Muscle layer of duodenum (tissue), 2 donors: ENCODE measurements at regions not wholly inside any gene's neighbourhood (a gene's known extent, or its start where the extent isn't known, plus 50 kb on each side); places are given as distances from the start of the nearest gene placed in this dataset.
"Not testable (repeated sequence)": the region's sequence is repeated elsewhere in the genome, so short reads cannot be mapped to it uniquely, and the experiment has no call there.

Experiments used
- H3K27ac ChIP-seq: one replicate; pipeline ENCODE4 v1.7.0; 2013; ENCODE audit warnings: mild to moderate bottlenecking, low read length
- H3K27me3 ChIP-seq: one replicate; pipeline ENCODE4 v1.7.0; 2013; ENCODE audit warnings: low read depth, mild to moderate bottlenecking, control low read depth, low read length
- H3K36me3 ChIP-seq, 2 donors: one replicate each; pipeline ENCODE4 v1.7.0; 2013; ENCODE audit warnings: low read length in 2 of 2, control low read depth in 1 of 2, mild to moderate bottlenecking in 1 of 2; ENCODE audit not compliant: insufficient read depth in 2 of 2, control insufficient read depth in 1 of 2
- H3K4me1 ChIP-seq, 2 donors: one replicate each; pipeline ENCODE4 v1.7.0; 2013; ENCODE audit warnings: low read length in 2 of 2, mild to moderate bottlenecking in 2 of 2, control low read depth in 1 of 2, moderate library complexity in 1 of 2; ENCODE audit not compliant: insufficient read depth in 2 of 2, control insufficient read depth in 1 of 2
- H3K4me3 ChIP-seq, 2 donors: one replicate each; pipeline ENCODE4 v1.7.0; 2013; ENCODE audit warnings: low read length in 2 of 2, low read depth in 1 of 2, mild to moderate bottlenecking in 1 of 2
- H3K9me3 ChIP-seq, 2 donors: one replicate each; pipeline ENCODE4 v1.7.0; 2013; ENCODE audit warnings: low read length in 2 of 2, control low read depth in 1 of 2, mild to moderate bottlenecking in 1 of 2; ENCODE audit not compliant: control insufficient read depth in 1 of 2
- donor health status: healthy.

DNA sequence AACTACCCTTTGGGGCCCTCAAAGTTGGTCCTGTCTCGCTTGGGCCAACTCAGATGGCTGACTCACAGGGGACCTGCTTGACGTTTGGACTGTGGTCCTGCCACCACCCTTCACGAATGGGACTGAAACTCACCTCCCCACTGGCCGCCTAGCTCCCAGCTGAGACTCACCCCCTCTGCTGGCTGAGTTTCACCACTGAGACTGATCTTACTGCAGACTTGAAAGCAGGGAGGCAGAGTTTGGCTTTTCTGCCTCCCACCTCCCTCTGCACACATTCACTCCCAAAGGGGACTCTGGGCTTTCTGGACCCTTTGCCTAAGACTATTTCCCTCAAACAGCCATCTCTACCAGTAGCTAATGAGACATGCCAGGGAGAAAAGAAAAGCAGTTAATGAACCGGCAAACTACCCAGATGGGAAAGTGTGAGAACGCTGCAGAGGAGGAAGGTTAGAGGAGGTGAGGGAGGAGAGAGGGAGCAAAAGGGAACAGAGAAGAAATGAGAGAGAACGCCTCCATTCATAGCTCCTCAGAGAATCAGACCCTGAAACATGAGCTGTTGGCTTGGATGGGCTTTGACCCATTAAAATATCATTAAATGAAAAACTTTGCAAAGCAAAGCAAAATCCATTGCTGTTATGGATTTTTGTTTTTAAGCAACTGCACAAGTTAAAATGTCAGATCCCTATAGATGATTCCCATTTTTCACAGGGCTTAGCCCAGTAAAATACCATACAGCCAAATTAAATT is 139.5 kb downstream of the SEPTIN14 start:
- H3K4me3 ChIP-seq, H3K27me3 ChIP-seq, H3K4me1 ChIP-seq, H3K9me3 ChIP-seq, H3K27ac ChIP-seq, H3K36me3 ChIP-seq: not testable (repeated sequence)

DNA sequence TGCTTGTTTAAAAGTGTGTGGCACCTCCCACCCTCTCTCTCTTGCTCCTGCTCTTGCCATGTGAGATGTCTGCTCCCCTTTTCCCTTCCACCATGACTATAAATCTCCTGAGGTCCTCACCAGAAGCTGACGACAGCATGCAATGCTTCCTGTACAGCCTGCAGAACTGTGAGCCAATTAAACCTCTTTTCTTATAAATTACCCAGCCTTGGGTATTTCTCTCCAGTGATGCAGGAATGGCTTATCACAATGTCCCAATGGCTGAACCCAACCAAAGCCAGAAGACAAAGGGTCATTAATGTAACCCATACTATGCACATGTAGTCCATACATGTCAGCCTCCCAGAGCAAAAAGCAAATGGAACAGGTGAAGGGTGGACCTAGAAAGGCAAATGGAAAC is 141.5 kb downstream of the SEPTIN14 start:
- H3K36me3 ChIP-seq, H3K4me1 ChIP-seq, H3K4me3 ChIP-seq, H3K27ac ChIP-seq, H3K9me3 ChIP-seq, H3K27me3 ChIP-seq: not testable (repeated sequence)

DNA sequence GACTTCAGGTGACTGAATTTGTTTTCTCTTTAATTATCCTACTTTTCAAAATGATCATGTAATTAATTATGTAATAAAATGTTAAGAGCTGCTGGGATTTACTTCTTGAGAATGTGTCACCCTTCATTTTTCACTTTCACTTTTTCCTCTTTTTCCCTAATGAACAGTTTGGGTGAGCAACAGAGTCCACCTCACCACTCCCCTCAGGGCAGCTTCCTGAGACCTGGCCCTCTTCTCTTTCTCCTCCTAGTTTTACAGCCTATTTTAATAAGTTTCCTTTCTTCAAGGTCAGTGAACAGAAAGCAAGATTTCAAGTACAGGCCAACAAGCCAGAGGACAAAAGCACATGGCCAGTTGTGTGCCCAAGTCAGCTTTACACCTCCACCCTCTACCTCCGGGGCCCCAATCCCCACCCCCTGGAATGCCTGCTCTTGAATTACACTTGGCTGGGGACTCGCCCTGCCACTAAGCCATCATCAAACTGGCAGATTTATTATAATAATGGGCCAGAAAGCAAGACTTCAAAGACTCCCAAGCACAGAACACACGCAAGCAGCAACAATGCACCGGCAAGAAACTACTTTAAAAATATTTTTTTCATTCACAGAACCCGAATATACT is 143.1 kb upstream of the VOPP1 start:
- not testable (repeated sequence) for H3K4me1 ChIP-seq, H3K4me3 ChIP-seq, H3K27me3 ChIP-seq, H3K27ac ChIP-seq, H3K9me3 ChIP-seq, H3K36me3 ChIP-seq

DNA sequence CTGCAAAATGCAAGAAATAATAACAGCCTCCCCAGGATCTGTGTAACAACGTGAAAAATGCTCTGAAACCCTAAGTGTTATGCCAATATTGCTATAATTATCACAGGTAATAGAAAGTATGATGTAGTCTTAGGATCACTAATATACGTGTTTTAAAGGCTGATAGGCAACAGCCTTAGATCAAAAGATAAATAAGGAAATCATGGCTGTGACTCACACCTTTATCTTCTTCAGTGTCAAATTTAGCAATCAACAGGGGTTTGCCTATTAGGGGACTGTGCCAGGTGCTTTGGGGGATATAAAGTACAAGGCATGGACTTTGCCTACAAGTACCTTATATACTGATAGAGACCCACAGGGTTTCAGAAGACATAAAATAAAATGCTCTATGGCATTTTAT is 142.1 kb upstream of the VOPP1 start:
- H3K27ac ChIP-seq = not testable (repeated sequence)

DNA sequence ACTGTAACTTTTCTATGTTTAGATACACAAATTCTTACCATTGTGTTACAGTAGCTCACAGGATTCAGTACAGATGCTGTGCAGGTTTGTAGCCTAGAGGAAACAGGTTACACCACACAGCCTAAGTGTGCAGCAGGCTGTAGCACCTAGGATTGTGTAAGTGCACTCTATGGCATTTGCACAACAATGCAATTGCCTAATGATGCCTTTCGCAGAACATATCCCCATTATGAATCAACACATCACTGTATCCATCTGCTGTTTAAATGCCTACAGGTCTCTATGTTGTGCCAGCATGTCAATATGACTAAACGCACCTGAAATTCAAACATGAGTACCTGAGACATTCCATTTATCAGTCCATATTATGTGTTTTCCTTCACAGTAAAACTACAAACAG is 138.0 kb upstream of the VOPP1 start:
- not testable (repeated sequence) for H3K4me3 ChIP-seq, H3K27me3 ChIP-seq, H3K4me1 ChIP-seq, H3K9me3 ChIP-seq, H3K27ac ChIP-seq, H3K36me3 ChIP-seq

More for the DNA sequence above, 142.1 kb upstream of the VOPP1 start:
- not testable (repeated sequence) for H3K4me1 ChIP-seq, H3K4me3 ChIP-seq, H3K36me3 ChIP-seq, H3K9me3 ChIP-seq, H3K27me3 ChIP-seq

DNA sequence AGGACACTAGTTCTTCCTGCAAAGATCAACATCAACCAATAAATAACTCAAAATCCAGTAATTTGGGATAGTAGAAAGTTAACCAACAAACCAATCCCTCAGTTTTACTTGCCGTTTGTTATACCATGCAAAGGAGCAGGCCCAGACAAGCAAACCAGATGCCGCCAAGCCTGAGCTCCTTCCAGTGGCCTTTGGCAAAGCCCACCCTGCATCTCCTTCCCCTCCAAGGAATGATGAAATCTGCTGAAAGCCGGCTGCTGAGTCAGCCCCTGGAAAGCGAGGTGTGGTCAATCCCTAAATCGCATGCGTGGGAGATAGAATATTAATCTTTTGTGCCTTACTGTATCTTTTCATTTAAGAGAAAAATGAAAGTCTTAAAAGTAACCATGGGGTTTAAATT is 135.7 kb upstream of the VOPP1 start:
- not testable (repeated sequence) for H3K9me3 ChIP-seq, H3K27me3 ChIP-seq

DNA sequence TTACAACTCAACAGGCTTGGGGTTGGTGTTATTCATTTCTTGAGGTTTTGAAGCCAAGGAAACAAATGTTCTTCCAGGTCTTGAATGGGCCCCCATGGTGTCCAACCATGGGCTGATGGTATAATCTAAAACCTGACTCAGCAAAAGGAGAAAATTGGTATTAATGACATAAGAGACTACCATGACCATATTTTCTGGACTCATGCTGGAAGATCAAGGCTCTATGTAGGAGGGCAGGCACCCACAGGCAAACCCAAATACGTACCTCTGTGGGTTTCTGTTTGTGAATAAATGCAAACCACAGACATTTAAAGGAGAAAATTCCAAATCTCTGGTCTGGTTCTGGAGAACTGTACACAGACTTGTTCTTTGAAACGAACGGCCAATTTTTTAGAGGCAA is 135.1 kb upstream of the VOPP1 start:
- H3K36me3 ChIP-seq, H3K9me3 ChIP-seq, H3K27me3 ChIP-seq, H3K27ac ChIP-seq, H3K4me3 ChIP-seq, H3K4me1 ChIP-seq: not testable (repeated sequence)

More for the DNA sequence above, 135.7 kb upstream of the VOPP1 start:
- not testable (repeated sequence) for H3K27ac ChIP-seq, H3K36me3 ChIP-seq, H3K4me1 ChIP-seq, H3K4me3 ChIP-seq

DNA sequence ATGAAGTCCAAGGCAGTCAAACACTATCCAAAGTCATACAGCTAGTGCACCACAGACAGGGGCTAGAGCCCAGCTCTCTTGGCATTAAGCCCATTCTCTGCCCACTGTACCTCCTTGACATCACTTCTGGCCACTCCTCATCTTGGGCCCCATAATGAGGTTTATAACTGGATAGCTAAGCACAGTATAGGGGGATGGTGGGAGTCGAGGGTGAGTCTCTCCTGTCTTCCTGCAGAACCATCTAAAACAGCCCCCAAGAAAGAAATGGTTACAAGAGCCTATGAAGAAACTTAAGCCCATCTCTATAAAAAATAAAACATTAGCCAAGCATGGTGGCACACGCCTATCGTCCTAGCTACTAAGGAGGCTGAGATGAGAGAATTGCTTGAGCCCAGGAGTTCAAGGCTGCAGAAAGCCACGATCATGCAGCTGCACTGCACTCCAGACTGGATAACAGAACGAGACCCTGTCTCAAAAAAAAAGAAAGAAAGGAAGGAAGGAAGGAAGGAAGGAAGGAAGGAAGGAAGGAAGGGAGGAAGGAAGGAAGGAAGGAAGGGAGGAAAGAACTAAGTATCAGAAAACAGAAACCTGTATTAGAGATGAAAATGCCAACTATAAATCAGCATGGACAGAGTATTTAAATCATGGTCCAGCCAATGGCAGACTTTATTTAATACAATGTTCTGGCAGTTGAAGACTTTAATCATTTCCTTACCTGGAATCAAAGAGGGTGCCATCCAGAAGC is 134.3 kb upstream of the VOPP1 start:
- not testable (repeated sequence) for H3K27ac ChIP-seq, H3K27me3 ChIP-seq, H3K36me3 ChIP-seq, H3K9me3 ChIP-seq, H3K4me3 ChIP-seq, H3K4me1 ChIP-seq

DNA sequence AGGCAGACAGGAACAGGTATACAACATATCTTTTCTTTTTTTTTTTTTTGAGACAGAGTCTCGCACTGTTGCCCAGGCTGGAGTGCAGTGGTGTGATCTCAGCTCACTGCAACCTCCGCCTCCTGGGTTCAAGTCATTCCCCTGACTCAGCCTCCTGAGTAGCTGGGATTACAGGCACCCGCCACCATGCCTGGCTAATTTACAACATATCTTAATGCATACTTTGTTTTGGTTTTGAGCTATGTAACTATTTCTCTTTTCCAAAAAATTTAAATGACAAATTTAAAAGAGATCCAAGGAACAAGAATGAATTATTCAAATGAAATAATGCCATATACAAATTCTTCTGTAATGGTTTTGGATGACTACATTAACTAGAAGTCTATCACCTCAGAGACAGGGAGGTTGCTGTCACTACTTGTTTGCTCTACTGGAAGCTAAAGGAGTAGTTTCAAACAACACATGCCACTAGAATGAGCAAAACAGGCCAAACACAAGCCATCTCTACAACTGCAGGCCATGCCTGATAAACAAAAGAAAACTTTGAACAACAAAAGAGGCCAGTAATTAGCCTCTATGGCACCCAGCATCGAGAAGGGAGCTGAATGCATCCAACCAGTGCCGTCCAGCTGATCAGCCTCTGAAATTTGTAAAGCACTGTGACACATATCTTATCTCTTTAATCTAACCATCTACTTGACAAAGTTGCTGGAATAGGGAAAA is 133.6 kb upstream of the VOPP1 start:
- not testable (repeated sequence) for H3K9me3 ChIP-seq, H3K4me1 ChIP-seq, H3K27ac ChIP-seq, H3K36me3 ChIP-seq, H3K4me3 ChIP-seq, H3K27me3 ChIP-seq

DNA sequence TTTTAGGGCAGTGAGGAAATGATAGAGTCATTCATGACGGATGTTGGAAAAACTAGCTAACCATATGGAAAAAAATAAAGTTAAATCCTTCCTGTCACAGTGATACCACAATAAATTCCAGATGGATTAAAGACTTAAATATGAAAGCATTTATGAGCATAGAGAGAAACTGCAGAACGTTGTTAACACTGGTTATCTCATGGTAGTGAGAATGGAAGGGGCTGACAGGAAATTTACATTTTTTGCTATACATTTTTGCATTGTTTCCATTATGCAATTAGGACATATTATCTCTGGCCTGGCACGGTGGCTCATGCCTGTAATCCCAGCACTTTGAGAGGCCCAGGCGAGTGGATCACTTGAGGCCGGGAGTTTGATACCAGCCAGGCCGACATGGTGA is 130.5 kb upstream of the VOPP1 start:
- not testable (repeated sequence) for H3K27me3 ChIP-seq, H3K36me3 ChIP-seq, H3K4me3 ChIP-seq, H3K27ac ChIP-seq, H3K9me3 ChIP-seq, H3K4me1 ChIP-seq

DNA sequence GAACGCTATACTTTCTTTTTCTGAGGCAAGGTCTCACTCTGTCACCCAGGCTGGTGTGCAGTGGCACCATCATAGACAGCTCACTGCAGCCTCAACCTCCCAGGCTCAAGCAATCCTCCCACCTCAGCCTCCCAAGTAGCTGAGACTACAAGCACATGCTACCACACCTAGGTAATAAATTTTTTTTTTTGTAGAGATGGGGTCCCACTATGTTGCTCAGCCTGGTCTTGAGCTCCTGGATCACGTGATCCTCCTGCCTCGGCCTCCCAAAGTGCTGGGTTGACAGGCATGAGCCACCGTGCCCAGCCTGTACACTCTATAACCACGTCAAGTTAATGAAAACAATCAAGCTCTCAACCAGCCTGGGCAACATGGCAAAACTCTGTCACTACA is 127.1 kb upstream of the VOPP1 start:
- H3K4me3 ChIP-seq, H3K27me3 ChIP-seq, H3K9me3 ChIP-seq, H3K36me3 ChIP-seq, H3K4me1 ChIP-seq, H3K27ac ChIP-seq: not testable (repeated sequence)
